ENCODE measurements at regions not wholly inside any gene's neighbourhood (a gene's known extent, or its start where the extent isn't known, plus 50 kb on each side); places are given as distances from the start of the nearest gene placed in this dataset.

- FAIRE-seq (no peak), DNase-seq (ENCODE audit: insufficient read length, low spot score) (no peak)
- TF ChIP-seq, protein P1, sequence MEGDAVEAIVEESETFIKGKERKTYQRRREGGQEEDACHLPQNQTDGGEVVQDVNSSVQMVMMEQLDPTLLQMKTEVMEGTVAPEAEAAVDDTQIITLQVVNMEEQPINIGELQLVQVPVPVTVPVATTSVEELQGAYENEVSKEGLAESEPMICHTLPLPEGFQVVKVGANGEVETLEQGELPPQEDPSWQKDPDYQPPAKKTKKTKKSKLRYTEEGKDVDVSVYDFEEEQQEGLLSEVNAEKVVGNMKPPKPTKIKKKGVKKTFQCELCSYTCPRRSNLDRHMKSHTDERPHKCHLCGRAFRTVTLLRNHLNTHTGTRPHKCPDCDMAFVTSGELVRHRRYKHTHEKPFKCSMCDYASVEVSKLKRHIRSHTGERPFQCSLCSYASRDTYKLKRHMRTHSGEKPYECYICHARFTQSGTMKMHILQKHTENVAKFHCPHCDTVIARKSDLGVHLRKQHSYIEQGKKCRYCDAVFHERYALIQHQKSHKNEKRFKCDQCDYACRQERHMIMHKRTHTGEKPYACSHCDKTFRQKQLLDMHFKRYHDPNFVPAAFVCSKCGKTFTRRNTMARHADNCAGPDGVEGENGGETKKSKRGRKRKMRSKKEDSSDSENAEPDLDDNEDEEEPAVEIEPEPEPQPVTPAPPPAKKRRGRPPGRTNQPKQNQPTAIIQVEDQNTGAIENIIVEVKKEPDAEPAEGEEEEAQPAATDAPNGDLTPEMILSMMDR (IDR thresholded peaks at IDR 0.05; ENCODE audit: insufficient read depth, missing control alignments) = no peak
These were observed 85.9 kb downstream of the SKA1 start for GRCh38 chr18:50460716-50461115.

DNA sequence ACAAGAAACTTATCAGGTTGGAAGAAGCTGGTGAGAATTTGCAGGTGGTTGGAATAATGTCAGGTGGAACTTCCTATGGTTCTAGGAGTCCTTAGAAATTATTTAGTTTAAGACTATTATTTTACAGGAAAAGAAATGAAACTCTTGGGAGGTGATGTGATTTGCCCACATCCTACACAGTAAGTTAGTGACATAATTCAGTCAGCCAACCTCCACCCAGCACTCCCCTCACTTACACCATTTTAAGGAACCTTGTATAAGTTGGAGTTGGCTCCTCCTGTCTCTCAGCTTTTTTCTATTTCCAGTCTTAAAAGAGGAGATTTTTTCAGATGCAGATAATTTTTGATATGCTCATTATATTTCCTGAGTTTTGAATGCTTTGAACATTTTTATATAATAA is 86.4 kb downstream of the SKA1 start:
- TF ChIP-seq, protein P1 (IDR thresholded peaks at IDR 0.05; ENCODE audit: insufficient read depth, missing control alignments) = no peak
- no peak for FAIRE-seq
- DNase-seq (ENCODE audit: insufficient read length, low spot score) = no peak

GRCh38 chr18:50465211-50466153 is 90.6 kb downstream of the SKA1 start:
- TF ChIP-seq, protein P1 (IDR thresholded peaks at IDR 0.05; ENCODE audit: insufficient read depth, missing control alignments) = no peak
- FAIRE-seq (no peak), DNase-seq (ENCODE audit: insufficient read length, low spot score) (no peak)

- TF ChIP-seq, protein P1 (IDR thresholded peaks at IDR 0.05; ENCODE audit: insufficient read depth, missing control alignments) = no peak
These were observed 91.8 kb downstream of the SKA1 start for GRCh38 chr18:50466634-50467033.

GRCh38 chr18:50468807-50469206 is 91.1 kb upstream of the MAPK4 start:
- TF ChIP-seq, protein P1 (IDR thresholded peaks at IDR 0.05; ENCODE audit: insufficient read depth, missing control alignments) = no peak
- FAIRE-seq = no peak
- DNase-seq (ENCODE audit: insufficient read length, low spot score) = no peak

More at GRCh38 chr18:50466634-50467033, 91.8 kb downstream of the SKA1 start:
- DNase-seq (ENCODE audit: insufficient read length, low spot score) = no peak
- no peak for FAIRE-seq

- no peak for FAIRE-seq
- DNase-seq (ENCODE audit: insufficient read length, low spot score) = no peak
- TF ChIP-seq, protein P1 (IDR thresholded peaks at IDR 0.05; ENCODE audit: insufficient read depth, missing control alignments) = no peak
These were observed 90.5 kb upstream of the MAPK4 start for GRCh38 chr18:50469380-50469781.

DNA sequence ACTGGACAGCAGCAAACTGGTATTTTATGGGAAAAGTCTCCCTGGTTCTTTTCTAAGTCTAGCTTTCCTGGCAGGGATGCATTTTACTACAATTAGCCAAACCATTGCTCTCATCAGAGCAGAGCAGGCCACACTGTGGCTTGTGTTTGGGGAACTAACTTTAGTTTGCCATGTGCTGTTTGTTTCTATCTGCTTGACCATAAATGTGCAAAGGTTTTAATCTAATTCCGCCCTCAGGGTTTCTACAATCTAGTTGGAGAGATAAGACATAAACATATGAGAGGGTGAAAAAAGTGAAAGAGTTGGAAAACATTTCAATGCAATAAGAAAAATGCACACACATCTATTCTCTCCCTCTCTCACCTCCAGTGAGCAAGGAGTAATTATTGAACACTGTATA is 86.9 kb upstream of the MAPK4 start:
- DNase-seq (ENCODE audit: insufficient read length, low spot score) (no peak), FAIRE-seq (no peak)
- TF ChIP-seq, protein P1 (IDR thresholded peaks at IDR 0.05; ENCODE audit: insufficient read depth, missing control alignments) = no peak

All from D721Med (cell line).